ENCODE measurements at regions not wholly inside any gene's neighbourhood (a gene's known extent, or its start where the extent isn't known, plus 50 kb on each side); places are given as distances from the start of the nearest gene placed in this dataset.
"Not testable (repeated sequence)": the region's sequence is repeated elsewhere in the genome, so short reads cannot be mapped to it uniquely, and the experiment has no call there.

GRCh38 chr2:133871545-133872209 lies 303.4 kb upstream of the NCKAP5 start:
- DNase-seq (ENCODE audit: low read depth) (peak; percentile 39), FAIRE-seq (no peak)
- no peak for TF ChIP-seq CTCF (IDR thresholded peaks at IDR 0.05; ENCODE audit: insufficient read depth, low read length, severe bottlenecking)
- Histone ChIP-seq H3K4me3 (ENCODE audit: low read depth, low read length) (no peak overlapping the region), H3K27me3 (ENCODE audit: control insufficient read depth, insufficient read depth, low read length) (no peaks in the 10 kb centered on the region), H3K36me3 (ENCODE audit: control insufficient read depth, insufficient read depth, low read length) (no peaks in the 10 kb centered on the region)

DNA sequence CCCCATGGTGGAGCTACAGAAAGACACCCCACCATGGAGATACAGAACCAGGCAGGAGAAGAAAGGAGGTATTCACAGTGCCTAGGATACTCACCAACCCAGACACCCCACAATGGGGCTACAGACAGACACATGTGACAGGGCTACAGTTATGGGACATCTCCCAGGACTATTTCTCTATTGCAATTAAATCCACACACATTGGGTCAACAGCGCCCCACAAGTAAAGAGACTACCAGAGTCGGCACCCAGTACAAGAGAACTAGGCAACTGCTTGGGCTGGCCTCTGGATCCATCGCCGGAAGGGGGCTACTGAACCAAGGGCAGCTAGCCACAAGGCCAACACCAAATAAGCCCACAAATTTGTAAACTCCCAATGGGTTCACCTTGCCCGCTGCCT lies 310.1 kb upstream of the NCKAP5 start:
- no peak for TF ChIP-seq CTCF (IDR thresholded peaks at IDR 0.05; ENCODE audit: insufficient read depth, low read length, severe bottlenecking)
- Histone ChIP-seq H3K27me3 (ENCODE audit: control insufficient read depth, insufficient read depth, low read length) (no peaks in the 10 kb centered on the region), H3K36me3 (ENCODE audit: control insufficient read depth, insufficient read depth, low read length) (no peaks in the 10 kb centered on the region), H3K4me3 (ENCODE audit: low read depth, low read length) (no peak overlapping the region)
- DNase-seq (ENCODE audit: low read depth) (no peak), FAIRE-seq (no peak)

GRCh38 chr2:133879703-133880102 lies 311.4 kb upstream of the NCKAP5 start:
- H3K27me3 ChIP-seq (ENCODE audit: control insufficient read depth, insufficient read depth, low read length) = no peaks in the 10 kb centered on the region
- H3K4me3 ChIP-seq (ENCODE audit: low read depth, low read length) = no peak overlapping the region
- no peaks in the 10 kb centered on the region for H3K36me3 ChIP-seq (ENCODE audit: control insufficient read depth, insufficient read depth, low read length)
- TF ChIP-seq CTCF (IDR thresholded peaks at IDR 0.05; ENCODE audit: insufficient read depth, low read length, severe bottlenecking) = no peak
- DNase-seq (ENCODE audit: low read depth) (no peak), FAIRE-seq (no peak)

- not testable (repeated sequence) for FAIRE-seq; H3K27me3 ChIP-seq (ENCODE audit: control insufficient read depth, insufficient read depth, low read length)
Observed at GRCh38 chr2:133882159-133882558, 313.9 kb upstream of the NCKAP5 start.

DNA sequence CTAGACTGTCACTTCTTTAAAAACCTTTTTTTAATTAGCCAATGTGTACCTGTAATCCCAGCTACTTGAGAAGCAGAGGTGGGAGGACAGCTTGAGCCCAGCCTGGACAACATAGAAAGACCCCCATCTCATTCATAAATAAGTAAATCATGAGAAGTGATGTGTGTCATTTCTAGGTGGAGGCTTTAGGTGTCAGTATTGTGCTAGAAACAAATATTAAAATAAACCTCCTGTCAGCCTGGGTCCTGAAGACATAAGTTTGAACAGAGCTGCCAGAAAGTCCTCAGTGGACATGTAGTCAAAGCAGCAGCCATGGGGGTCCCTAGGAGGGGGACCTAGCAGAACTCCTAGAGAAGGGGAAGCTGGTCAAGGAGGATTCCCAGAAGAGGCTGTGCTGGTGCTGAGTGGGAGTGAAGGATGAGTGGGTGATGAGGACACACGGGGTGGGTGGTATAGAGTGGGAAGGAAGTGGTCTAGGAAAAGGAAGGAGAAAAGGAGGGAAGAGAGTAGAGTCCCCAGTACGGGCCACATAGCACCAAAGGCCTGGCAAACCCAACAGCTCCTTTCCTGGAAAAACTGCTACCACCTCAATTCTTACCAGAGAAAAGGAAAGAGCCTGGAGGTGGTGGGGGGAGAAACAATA lies 316.6 kb upstream of the NCKAP5 start:
- no peak overlapping the region for H3K4me3 ChIP-seq (ENCODE audit: low read depth, low read length)
- no peak for TF ChIP-seq CTCF (IDR thresholded peaks at IDR 0.05; ENCODE audit: insufficient read depth, low read length, severe bottlenecking)
- H3K27me3 ChIP-seq (ENCODE audit: control insufficient read depth, insufficient read depth, low read length) = peaks cover 4% of the 10 kb centered on the region
- H3K36me3 ChIP-seq (ENCODE audit: control insufficient read depth, insufficient read depth, low read length) = no peaks in the 10 kb centered on the region
- DNase-seq (ENCODE audit: low read depth) = peak; percentile 18
- no peak for FAIRE-seq

More at GRCh38 chr2:133882159-133882558, 313.9 kb upstream of the NCKAP5 start:
- not testable (repeated sequence) for H3K4me3 ChIP-seq (ENCODE audit: low read depth, low read length); DNase-seq (ENCODE audit: low read depth); H3K36me3 ChIP-seq (ENCODE audit: control insufficient read depth, insufficient read depth, low read length)

GRCh38 chr2:133885847-133886246 lies 317.6 kb upstream of the NCKAP5 start:
- TF ChIP-seq CTCF (IDR thresholded peaks at IDR 0.05; ENCODE audit: insufficient read depth, low read length, severe bottlenecking) = no peak
- no peak overlapping the region for H3K4me3 ChIP-seq (ENCODE audit: low read depth, low read length)
- peaks cover 4% of the 10 kb centered on the region for H3K27me3 ChIP-seq (ENCODE audit: control insufficient read depth, insufficient read depth, low read length)
- FAIRE-seq (no peak), DNase-seq (ENCODE audit: low read depth) (peak; percentile 59)
- no peaks in the 10 kb centered on the region for H3K36me3 ChIP-seq (ENCODE audit: control insufficient read depth, insufficient read depth, low read length)

All from bronchial epithelial cell (primary cell).